HEK293T (cell line): ENCODE measurements at regions not wholly inside any gene's neighbourhood (a gene's known extent, or its start where the extent isn't known, plus 50 kb on each side); places are given as distances from the start of the nearest gene placed in this dataset.

ENCODE experiments used
- ARNT ChIP-seq: fragments of 450-650 bp; IDR thresholded peaks from 2 replicates; pipeline ENCODE4 v1.6.1; 2017; ENCODE audit warnings: mild to moderate bottlenecking
- BHLHE40 ChIP-seq: fragments of 450-650 bp; IDR thresholded peaks from 2 replicates; pipeline ENCODE4 v1.6.1; 2016; ENCODE audit warnings: mild to moderate bottlenecking, moderate library complexity, borderline replicate concordance
- ELF4 ChIP-seq: fragments of 450-650 bp; IDR thresholded peaks from 2 replicates; pipeline ENCODE4 v1.6.1; 2017; ENCODE audit warnings: antibody characterized with exemption
- FOXA1 ChIP-seq: fragments of 450-650 bp; IDR thresholded peaks from 2 replicates; pipeline ENCODE4 v1.6.1; 2016; ENCODE audit warnings: mild to moderate bottlenecking
- FOXK2 ChIP-seq: fragments of 450-650 bp; IDR thresholded peaks from 2 replicates; pipeline ENCODE4 v1.6.1; 2016; ENCODE audit warnings: mild to moderate bottlenecking
- FOXM1 ChIP-seq: fragments of 450-650 bp; IDR thresholded peaks from 2 replicates; pipeline ENCODE4 v1.6.1; 2017; ENCODE audit warnings: mild to moderate bottlenecking, borderline replicate concordance
- NFRKB ChIP-seq: fragments of 450-650 bp; IDR thresholded peaks from 2 replicates; pipeline ENCODE4 v1.6.1; 2016; ENCODE audit warnings: mild to moderate bottlenecking, moderate library complexity
- SP1 ChIP-seq: fragments of 450-650 bp; IDR thresholded peaks from 2 replicates; pipeline ENCODE4 v1.6.1; 2017
- SUZ12 ChIP-seq: fragments of 450-650 bp; IDR thresholded peaks from 2 replicates; pipeline ENCODE4 v1.6.1; 2016; ENCODE audit warnings: mild to moderate bottlenecking
- TARDBP ChIP-seq: fragments of 450-650 bp; IDR thresholded peaks from 2 replicates; pipeline ENCODE4 v1.6.1; 2016
- ZNF384 ChIP-seq: fragments of 450-650 bp; IDR thresholded peaks from 2 replicates; pipeline ENCODE4 v1.6.1; 2016

- TF ChIP-seq FOXM1 (no peak), SP1 (no peak), FOXK2 (no peak), ELF4 (no peak), NFRKB (no peak), ARNT (no peak), ZNF384 (no peak), TARDBP (no peak), BHLHE40 (no peak), FOXA1 (no peak), SUZ12 (no peak)
Measured at GRCh38 chr20:57782631-57783041, 72.8 kb upstream of the PMEPA1 start.
